K562 (cell line): ENCODE measurements at regions not wholly inside any gene's neighbourhood (a gene's known extent, or its start where the extent isn't known, plus 50 kb on each side); places are given as distances from the start of the nearest gene placed in this dataset.

Experiments
- ATAC-seq: fragments of 200-7000 bp; cut with Tn5 transposase; 3 replicates; pipeline ENCODE4 v1.9.1; 2020; ENCODE audit warnings: moderate library complexity
- BruUV-seq: library from RNA; stranded (reverse); fragments of 400-500 nt; replicated peaks from 2 replicates; lab custom pipeline; 2021; lab: Mats Ljungman, UMichigan
- CTCF ChIA-PET: fragments of 300-600 bp; formaldehyde crosslinking; extraction: SDS; loops from one replicate; lab custom pipeline; 2021; ENCODE audit warnings: low intra/inter-chr PET ratio; lab: Yijun Ruan, JAX
- POLR2A ChIA-PET: fragments of 300-600, 350-650 bp; sonication (Branson Sonifier 250); formaldehyde crosslinking; extraction: SDS; loops from one replicate; lab custom pipeline; 2021; ENCODE audit warnings: antibody characterized with exemption, inconsistent platforms; lab: Yijun Ruan, JAX
- DNase-seq, 4 experiments: peaks; one replicate each; pipeline versions ENCODE4 v3.0.0 to v3.0.0-alpha.2; 2011 to 2018; ENCODE audit warnings: low spot score in 3 of 4, mixed read lengths in 3 of 4; ENCODE audit errors: extremely low read depth in 1 of 4
- FAIRE-seq: peaks from 2 replicates; lab custom pipeline; 2011; peaks lifted over from hg19 to GRCh38; lab: Jason Lieb, UNC
- H2AFZ ChIP-seq: 2 replicates; pipeline ENCODE4 v1.6.0; 2011; ENCODE audit warnings: low read depth, low read length, control low read depth, inconsistent platforms
- H3K27ac ChIP-seq: fragments of 200-600 bp; 3 replicates; pipeline ENCODE4 v1.8.0; 2011; ENCODE audit warnings: low read depth, mild to moderate bottlenecking, control low read depth, inconsistent platforms, low read length, moderate library complexity, mixed read lengths; ENCODE audit errors: extremely low read depth
- H3K27me3 ChIP-seq, 2 experiments: fragments of 300-600 bp in 1 of 2; 2 replicates in 1 of 2; 3 replicates in 1 of 2; pipeline versions ENCODE4 v1.6.0 to v1.8.0; 2011; ENCODE audit warnings: inconsistent platforms in 2 of 2, low read length in 2 of 2, mild to moderate bottlenecking in 1 of 2, mixed read lengths in 1 of 2, moderate library complexity in 1 of 2; ENCODE audit not compliant: control insufficient read depth in 2 of 2, insufficient read depth in 2 of 2
- H3K36me3 ChIP-seq: fragments of 300-600 bp; 3 replicates; pipeline ENCODE4 v1.8.0; 2011; ENCODE audit warnings: mild to moderate bottlenecking, low read length, inconsistent platforms; ENCODE audit not compliant: control insufficient read depth, insufficient read depth
- H3K4me1 ChIP-seq, 2 experiments: fragments of 200-600 bp in 1 of 2; replicated peaks in 1 of 2; 2 replicates in 1 of 2; 3 replicates in 1 of 2; pipeline versions ENCODE4 v1.5.1 to v1.8.0; 2011; ENCODE audit warnings: inconsistent platforms in 2 of 2, low read length in 2 of 2, mild to moderate bottlenecking in 1 of 2, mixed read lengths in 1 of 2, moderate library complexity in 1 of 2; ENCODE audit not compliant: control insufficient read depth in 2 of 2, insufficient read depth in 2 of 2
- H3K4me2 ChIP-seq: 2 replicates; pipeline ENCODE4 v1.6.1; 2011; ENCODE audit warnings: low read length, control low read depth, inconsistent platforms, mixed read lengths; ENCODE audit not compliant: insufficient read depth
- H3K4me3 ChIP-seq: fragments of 200-600 bp; sonication (generic), shearing (Covaris generic); 2 replicates; pipeline ENCODE4 v1.5.1; 2016; ENCODE audit warnings: control low read depth, inconsistent platforms
- H3K79me2 ChIP-seq: fragments of 200-600 bp; 3 replicates; pipeline ENCODE4 v1.8.0; 2011; ENCODE audit warnings: low read length, inconsistent platforms; ENCODE audit not compliant: control insufficient read depth, insufficient read depth
- H3K9ac ChIP-seq, 2 experiments: 2 replicates each; pipeline versions ENCODE4 v1.6.0 to v1.6.1; 2011; ENCODE audit warnings: low read depth in 2 of 2, low read length in 2 of 2, control low read depth in 1 of 2, inconsistent platforms in 1 of 2, mild to moderate bottlenecking in 1 of 2, mixed read lengths in 1 of 2; ENCODE audit not compliant: insufficient read depth in 1 of 2
- H3K9me1 ChIP-seq: one replicate; pipeline ENCODE4 v1.6.0; 2011; ENCODE audit warnings: inconsistent platforms, mild to moderate bottlenecking, low read length, moderate library complexity; ENCODE audit not compliant: control insufficient read depth, insufficient read depth
- H3K9me3 ChIP-seq: replicated peaks from 2 replicates; pipeline ENCODE4 v1.5.1; 2011; ENCODE audit warnings: low read depth, low read length, inconsistent platforms; ENCODE audit not compliant: control insufficient read depth, insufficient read depth
- H4K20me1 ChIP-seq: replicated peaks from 2 replicates; pipeline ENCODE4 v1.6.1; 2011; ENCODE audit warnings: low read length, inconsistent platforms, mixed read lengths; ENCODE audit not compliant: control insufficient read depth, insufficient read depth
- CAMTA2 ChIP-seq: fragments of 250-450 bp; sonication (Bioruptor Pico); conservative IDR thresholded peaks from 2 replicates; pipeline ENCODE4 v1.5.1; 2022
- PRPF4 ChIP-seq: fragments of 200-400 bp; formaldehyde crosslinking; IDR thresholded peaks from one replicate; pipeline ENCODE4 v1.6.1; 2017; ENCODE audit warnings: low read length, low read depth, mild to moderate bottlenecking; ENCODE audit not compliant: insufficient read depth, poor library complexity, severe bottlenecking
- PYGO2 ChIP-seq: fragments of 450-650 bp; IDR thresholded peaks from 2 replicates; pipeline ENCODE4 v1.6.1; 2016; ENCODE audit warnings: mild to moderate bottlenecking, missing genetic modification characterization, moderate library complexity, missing compliant biosample characterization
- ZC3H4 ChIP-seq: sonication (generic); formaldehyde crosslinking; IDR thresholded peaks from 2 replicates; pipeline ENCODE4 v1.9.0; 2021; ENCODE audit warnings: missing genetic modification reagents, borderline replicate concordance
- WGBS: fragments of 100-300 bp; shearing (Covaris generic); methylation state at CpG from one replicate; pipeline ENCODE4 v1.1.6; 2016; ENCODE audit warnings: low coverage, mixed read lengths; ENCODE audit not compliant: insufficient coverage; ENCODE audit errors: missing lambda C conversion rate; 5-methylcytosine and 5-hydroxymethylcytosine counted together
- in situ Hi-C: fragments of 300-500 bp; cut with MboI; formaldehyde crosslinking; loops from 4 replicates; pipeline ENCODE4 v1.15.0; 2018; ENCODE audit warnings: inconsistent platforms, mixed read lengths
- intact Hi-C: fragments of 100-400 bp; cut with micrococcal nuclease; formaldehyde crosslinking; loops from 2 replicates; pipeline ENCODE4 v1.14.2; 2022
- TF ChIP-seq, protein P1 (sequence below): IDR thresholded peaks from 3 replicates; pipeline ENCODE4 v1.6.1; 2011; ENCODE audit warnings: borderline replicate concordance, mild to moderate bottlenecking, moderate library complexity; ENCODE audit not compliant: insufficient read length; ENCODE audit errors: extremely low read depth
- TF ChIP-seq, protein P2 (sequence below): sonication (generic); formaldehyde crosslinking; IDR thresholded peaks from 2 replicates; pipeline ENCODE4 v1.8.0; 2022; ENCODE audit warnings: missing genetic modification reagents, mild to moderate bottlenecking, borderline replicate concordance

DNA sequence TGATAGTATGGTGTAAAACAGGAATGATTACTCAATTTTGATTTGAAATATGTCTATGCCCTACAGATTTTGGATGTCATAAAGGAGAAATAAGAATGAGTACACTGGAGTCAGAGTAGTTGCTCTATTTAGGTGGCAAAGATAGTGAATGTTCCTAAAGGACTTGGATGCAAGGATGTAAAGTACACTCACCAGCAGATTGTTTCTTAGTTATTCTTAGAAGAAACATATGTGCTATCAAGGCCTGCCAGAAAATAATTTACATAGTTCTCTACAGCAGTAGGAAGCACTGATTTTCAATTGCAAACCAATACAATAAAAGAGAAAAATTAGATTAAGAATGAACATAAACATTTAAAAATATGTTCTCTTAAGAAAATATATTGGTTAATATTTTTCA is 259.4 kb downstream of the PPP1R3A start (continued):
- TF ChIP-seq, protein P1, sequence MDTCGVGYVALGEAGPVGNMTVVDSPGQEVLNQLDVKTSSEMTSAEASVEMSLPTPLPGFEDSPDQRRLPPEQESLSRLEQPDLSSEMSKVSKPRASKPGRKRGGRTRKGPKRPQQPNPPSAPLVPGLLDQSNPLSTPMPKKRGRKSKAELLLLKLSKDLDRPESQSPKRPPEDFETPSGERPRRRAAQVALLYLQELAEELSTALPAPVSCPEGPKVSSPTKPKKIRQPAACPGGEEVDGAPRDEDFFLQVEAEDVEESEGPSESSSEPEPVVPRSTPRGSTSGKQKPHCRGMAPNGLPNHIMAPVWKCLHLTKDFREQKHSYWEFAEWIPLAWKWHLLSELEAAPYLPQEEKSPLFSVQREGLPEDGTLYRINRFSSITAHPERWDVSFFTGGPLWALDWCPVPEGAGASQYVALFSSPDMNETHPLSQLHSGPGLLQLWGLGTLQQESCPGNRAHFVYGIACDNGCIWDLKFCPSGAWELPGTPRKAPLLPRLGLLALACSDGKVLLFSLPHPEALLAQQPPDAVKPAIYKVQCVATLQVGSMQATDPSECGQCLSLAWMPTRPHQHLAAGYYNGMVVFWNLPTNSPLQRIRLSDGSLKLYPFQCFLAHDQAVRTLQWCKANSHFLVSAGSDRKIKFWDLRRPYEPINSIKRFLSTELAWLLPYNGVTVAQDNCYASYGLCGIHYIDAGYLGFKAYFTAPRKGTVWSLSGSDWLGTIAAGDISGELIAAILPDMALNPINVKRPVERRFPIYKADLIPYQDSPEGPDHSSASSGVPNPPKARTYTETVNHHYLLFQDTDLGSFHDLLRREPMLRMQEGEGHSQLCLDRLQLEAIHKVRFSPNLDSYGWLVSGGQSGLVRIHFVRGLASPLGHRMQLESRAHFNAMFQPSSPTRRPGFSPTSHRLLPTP = no peak
- TF ChIP-seq PYGO2 (tag) = no peak
- no peak for TF ChIP-seq PRPF4

DNA sequence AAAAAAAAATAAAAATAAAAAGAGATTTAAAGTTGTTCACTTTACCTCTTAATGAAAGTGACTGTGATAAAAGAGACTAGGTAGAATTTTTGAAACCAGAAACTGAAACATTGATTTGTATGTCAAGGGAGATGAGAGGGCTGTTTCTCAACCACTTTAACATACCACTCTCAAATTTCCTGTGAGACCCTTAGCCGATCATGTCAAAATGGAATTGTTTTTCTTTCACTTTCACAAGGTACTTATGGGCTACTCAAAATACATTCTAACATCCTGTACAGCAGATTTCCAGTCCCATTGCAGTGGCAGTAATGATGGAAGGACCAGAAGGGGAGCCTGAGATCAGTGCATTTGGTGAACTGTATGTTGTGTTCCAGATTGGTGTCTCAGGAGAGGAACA is 261.2 kb downstream of the PPP1R3A start:
- TF ChIP-seq, protein P2, sequence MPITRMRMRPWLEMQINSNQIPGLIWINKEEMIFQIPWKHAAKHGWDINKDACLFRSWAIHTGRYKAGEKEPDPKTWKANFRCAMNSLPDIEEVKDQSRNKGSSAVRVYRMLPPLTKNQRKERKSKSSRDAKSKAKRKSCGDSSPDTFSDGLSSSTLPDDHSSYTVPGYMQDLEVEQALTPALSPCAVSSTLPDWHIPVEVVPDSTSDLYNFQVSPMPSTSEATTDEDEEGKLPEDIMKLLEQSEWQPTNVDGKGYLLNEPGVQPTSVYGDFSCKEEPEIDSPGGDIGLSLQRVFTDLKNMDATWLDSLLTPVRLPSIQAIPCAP (CRISPR knock-in tag) = no peak
- TF ChIP-seq CAMTA2 (CRISPR knock-in tag) (no peak), ZC3H4 (no peak)
- Histone ChIP-seq H4K20me1 (no peaks in the 10 kb centered on the region), H3K9ac (no peak overlapping the region), H3K4me3 (no peak overlapping the region), H3K27me3 (no peaks in the 10 kb centered on the region), H3K9me1 (no peaks in the 10 kb centered on the region), H3K9me3 (0 out of 2 replicates have a peak, but pooled peaks cover 6% of the 10 kb centered on the region), H3K36me3 (no peaks in the 10 kb centered on the region), H3K4me2 (no peak overlapping the region), H3K4me1 (no peaks in the 10 kb centered on the region), H3K27ac (no peak overlapping the region), H2AFZ (no peak overlapping the region), H3K79me2 (no peaks in the 10 kb centered on the region)
- BruUV-seq = no TSS peak
- no peak for DNase-seq
- ChIA-PET POLR2A (no interaction called here), CTCF (no interaction called here)
- no peak for FAIRE-seq
- in situ Hi-C loops (no loop called here), intact Hi-C loops (no loop called here)
- 3% methylated on average over 1 of the region's 1 CpG for WGBS
- no peak for ATAC-seq
